ENCODE measurements at regions not wholly inside any gene's neighbourhood (a gene's known extent, or its start where the extent isn't known, plus 50 kb on each side); places are given as distances from the start of the nearest gene placed in this dataset.
"Not testable (repeated sequence)": the region's sequence is repeated elsewhere in the genome, so short reads cannot be mapped to it uniquely, and the experiment has no call there.

DNA sequence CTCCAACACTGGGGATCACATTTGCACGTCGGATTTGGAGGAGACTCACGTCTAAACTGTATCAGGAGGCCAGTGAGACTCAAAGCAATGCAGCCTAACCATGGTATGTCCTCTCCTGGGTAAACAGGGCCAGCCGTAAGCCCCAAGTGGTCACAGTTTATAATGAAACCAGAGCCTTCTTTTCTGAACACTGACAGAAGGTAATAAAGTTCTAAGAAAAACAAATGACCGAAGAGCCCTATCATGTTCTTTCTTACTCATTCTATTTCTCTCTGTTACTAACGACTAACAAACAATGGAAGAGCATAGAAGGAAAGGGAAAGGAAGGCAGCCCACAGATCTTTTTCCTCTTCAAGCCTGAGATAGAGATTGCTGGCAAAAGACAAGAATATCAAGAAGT lies 796.8 kb upstream of the SOX11 start:
- DNase-seq (ENCODE audit: insufficient read length, low spot score) (no peak), FAIRE-seq (no peak)

DNA sequence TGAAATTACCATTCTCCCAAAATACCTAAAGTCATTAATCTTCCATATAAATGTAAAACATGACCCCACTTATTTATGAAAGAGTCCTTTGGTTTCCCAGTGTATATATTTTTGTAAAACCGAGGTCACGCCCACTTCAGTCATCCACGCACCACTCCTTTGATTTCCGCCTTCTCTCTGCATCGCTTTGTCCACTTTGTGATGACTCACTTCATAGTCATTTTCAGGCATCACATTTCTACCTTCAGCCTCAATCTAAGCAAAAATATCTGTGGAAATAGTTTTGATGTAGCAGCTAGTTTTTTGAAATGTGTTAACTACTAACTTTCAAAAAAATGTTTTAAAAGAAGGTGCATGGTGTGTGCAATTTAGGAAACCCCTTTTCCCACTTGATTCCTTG lies 793.5 kb upstream of the SOX11 start:
- FAIRE-seq (no peak), DNase-seq (ENCODE audit: insufficient read length, low spot score) (no peak)

DNA sequence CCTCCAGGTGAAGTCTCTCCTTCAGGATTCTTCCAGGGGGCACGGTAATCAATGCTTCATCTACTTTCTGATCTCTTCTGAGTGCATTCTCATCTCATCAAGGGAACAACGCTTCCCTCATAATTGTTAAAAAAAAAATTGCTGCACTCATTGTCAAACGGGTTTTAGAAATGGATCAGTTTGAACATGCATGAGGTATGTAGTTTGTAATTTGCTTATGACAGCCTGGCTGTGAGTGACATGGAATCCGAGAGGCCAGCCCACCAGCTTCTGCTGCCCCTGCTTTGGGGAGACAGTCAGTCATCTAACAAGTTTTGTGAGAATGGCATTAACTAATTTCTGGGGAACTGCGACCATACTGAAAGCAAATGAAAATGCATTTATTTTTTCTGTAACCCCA lies 791.9 kb upstream of the SOX11 start:
- FAIRE-seq (no peak), DNase-seq (ENCODE audit: insufficient read length, low spot score) (no peak)

DNA sequence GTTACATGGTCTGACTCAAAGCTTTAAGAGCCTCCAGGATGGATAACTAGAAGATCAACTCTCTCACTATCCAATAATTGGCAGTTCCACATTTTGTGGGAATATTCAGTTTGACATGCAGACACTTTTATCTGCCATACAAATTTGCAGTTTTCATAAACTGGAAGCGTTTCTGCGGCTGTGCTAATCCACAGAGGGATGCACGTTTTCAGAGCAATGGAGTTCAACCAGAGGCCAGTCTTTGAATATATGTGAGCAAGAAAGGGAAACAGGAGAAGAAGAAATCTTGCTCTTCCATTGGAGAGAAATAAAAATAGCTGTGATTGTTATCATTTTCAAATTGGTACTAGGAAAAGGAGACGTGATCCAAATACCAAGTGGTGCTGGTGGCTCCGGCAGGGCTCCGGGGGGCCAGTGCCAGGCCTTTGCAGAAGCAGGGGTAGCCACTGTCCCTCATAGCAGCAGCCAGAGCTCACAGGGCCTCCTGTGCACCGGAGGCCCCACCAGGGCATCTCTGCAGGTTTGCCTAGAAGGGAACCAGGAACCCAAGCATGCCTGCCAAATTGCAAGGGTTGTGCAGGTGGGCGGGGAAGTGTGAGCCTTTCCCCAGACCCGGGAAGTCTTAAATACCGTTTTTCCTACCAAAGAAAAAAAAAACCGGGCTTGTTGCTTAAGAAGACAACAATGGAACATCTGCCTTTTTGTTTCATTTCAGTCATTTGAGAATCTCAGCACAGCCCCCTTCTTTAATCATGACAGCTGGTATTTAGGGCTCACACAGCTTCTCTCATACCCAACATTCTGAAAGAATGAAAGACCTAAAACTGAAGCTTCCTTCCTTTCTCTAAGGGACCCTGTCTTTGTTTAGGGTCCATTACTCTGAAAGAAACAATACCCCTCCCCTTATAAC lies 791.1 kb upstream of the SOX11 start:
- FAIRE-seq (no peak), DNase-seq (ENCODE audit: insufficient read length, low spot score) (no peak)

- FAIRE-seq = no peak
- DNase-seq (ENCODE audit: insufficient read length, low spot score) = no peak
These were observed 788.4 kb upstream of the SOX11 start for GRCh38 chr2:4903656-4904348.

GRCh38 chr2:4908461-4908860 lies 783.7 kb upstream of the SOX11 start:
- no peak for DNase-seq (ENCODE audit: insufficient read length, low spot score)
- FAIRE-seq = no peak

GRCh38 chr2:4909346-4910009 lies 782.7 kb upstream of the SOX11 start:
- FAIRE-seq (no peak), DNase-seq (ENCODE audit: insufficient read length, low spot score) (no peak)

- DNase-seq (ENCODE audit: insufficient read length, low spot score) (no peak), FAIRE-seq (no peak)
These were observed 778.1 kb upstream of the SOX11 start for GRCh38 chr2:4914036-4914435.

DNA sequence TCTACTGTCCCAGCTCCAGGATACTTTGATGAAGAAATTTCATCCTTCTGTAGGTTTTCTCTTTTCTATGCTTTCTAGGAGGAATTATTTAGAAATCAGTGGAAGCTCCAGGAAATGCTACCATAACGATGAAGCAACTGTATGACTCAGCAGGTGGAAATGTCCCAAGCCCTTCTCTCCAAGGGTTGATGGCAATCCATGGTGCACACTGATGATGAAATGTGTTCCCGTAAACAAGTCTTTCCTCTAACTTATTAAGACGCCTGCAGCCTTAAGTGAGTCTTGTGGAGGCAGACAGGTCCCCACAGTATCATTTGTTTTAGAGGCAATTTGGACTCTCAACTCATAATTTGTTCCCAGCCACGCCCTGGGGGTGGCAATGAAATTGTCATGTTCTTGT lies 777.6 kb upstream of the SOX11 start:
- FAIRE-seq = no peak

GRCh38 chr2:4915357-4915756 lies 776.8 kb upstream of the SOX11 start:
- DNase-seq (ENCODE audit: insufficient read length, low spot score) = no peak
- no peak for FAIRE-seq

More for the DNA sequence above, 777.6 kb upstream of the SOX11 start:
- no peak for DNase-seq (ENCODE audit: insufficient read length, low spot score)

DNA sequence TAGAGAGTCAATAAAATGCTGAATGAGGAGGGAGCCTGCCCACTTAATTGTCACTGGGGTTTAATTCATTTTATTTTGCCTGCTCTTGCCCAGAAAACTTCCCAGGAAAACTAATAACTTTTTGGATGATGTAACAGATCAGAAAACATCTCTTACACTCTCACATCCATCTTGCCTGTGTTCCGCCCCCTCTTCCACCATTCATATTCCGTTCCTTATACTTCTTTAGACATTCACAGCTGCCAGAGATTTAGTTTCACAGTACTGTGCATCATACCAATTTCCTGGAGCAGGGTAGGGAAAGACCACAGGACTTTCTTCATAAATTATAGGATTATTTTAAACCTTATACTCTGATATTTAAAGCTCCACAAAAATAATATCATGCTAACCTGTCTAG lies 776.1 kb upstream of the SOX11 start:
- no peak for DNase-seq (ENCODE audit: insufficient read length, low spot score)
- no peak for FAIRE-seq

- no peak for DNase-seq (ENCODE audit: insufficient read length, low spot score)
- FAIRE-seq = no peak
These were observed 761.5 kb upstream of the SOX11 start for GRCh38 chr2:4930704-4931103.

- DNase-seq (ENCODE audit: insufficient read length, low spot score) = no peak
These were observed 760.3 kb upstream of the SOX11 start for GRCh38 chr2:4931721-4932365.

GRCh38 chr2:4935291-4935690 lies 756.9 kb upstream of the SOX11 start:
- FAIRE-seq; DNase-seq (ENCODE audit: insufficient read length, low spot score): not testable (repeated sequence)

More at GRCh38 chr2:4931721-4932365, 760.3 kb upstream of the SOX11 start:
- no peak for FAIRE-seq

DNA sequence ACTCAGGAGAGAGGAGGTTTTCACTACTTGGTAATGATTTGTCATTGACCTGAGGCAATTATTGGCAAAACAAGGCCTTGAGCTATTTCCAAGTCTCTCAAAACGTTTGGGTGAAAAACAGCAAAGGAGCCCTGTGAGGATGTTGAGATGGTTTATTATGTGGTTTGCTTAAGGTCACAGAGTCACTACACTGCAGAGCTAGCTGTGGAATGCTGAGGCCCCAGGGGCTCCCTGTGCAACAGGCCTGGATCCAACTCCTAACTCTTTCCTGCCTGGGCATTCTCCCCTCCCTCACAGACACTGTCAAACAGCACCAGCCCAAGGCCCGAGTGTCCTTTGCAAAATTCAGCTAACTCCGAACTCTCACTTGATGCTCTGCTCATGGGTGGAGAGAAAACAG lies 754.6 kb upstream of the SOX11 start:
- DNase-seq (ENCODE audit: insufficient read length, low spot score) (no peak), FAIRE-seq (no peak)

DNA sequence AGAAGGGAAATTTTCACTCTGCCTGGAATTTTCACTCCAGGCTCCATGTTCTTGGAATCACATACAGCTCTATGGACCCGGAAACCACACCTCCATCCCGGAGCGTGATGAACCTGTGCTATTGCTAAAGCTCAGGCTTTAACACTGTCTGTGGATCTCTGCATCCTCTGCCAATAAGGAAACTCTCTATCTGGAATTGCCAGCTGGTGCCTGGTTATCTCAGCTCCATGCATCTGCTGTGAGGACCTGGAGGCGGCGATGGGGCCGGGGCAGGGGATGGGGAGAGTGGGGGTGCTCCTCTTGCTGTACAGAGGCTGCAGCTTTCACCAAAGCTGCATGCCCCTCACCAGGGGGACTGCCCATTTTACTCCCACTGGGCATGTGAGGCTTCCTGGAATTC lies 754.0 kb upstream of the SOX11 start:
- FAIRE-seq (no peak), DNase-seq (ENCODE audit: insufficient read length, low spot score) (no peak)

DNA sequence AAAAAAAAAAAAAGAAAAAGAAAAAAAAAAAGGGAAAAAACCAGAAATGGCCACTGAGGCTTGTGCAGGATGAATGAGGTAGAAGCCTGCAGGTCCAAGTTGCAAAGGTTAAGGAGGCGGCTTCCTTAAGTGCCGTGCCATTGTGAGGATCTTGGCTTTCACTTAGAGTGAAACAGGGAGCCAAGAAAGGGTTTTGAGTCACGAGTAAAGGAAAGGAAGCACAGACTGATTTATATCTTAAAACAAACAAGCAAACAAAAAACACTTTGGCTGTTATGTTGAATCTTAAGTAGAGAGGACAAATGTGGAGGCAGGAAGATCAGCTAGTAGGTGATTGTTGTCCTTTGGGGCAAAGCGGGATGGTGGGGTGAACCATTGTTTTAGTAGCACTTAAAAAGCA lies 749.7 kb upstream of the SOX11 start:
- DNase-seq (ENCODE audit: insufficient read length, low spot score) = no peak
- no peak for FAIRE-seq

- FAIRE-seq (no peak), DNase-seq (ENCODE audit: insufficient read length, low spot score) (no peak)
These were observed 744.3 kb upstream of the SOX11 start for GRCh38 chr2:4947911-4948310.

DNA sequence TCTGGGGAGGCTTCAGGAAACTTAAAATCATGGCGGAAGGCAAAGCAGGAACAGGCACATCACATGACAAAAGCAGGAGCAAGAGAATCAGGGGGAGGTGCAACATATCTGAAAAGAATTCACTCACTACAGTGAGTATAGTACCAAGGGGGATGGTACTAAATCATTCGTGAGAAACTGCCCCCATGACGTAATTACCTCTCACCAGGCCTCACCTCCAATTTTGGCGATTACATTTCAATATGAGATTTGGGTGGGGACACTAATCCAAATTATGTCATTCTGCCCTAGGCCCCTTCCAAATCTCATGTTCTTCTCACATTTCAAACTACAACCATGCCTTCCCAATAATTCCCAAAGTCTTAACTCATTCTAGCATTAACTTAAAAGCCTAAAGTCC lies 740.8 kb upstream of the SOX11 start:
- FAIRE-seq (no peak), DNase-seq (ENCODE audit: insufficient read length, low spot score) (no peak)

- no peak for DNase-seq (ENCODE audit: insufficient read length, low spot score)
- no peak for FAIRE-seq
These were observed 733.0 kb upstream of the SOX11 start for GRCh38 chr2:4959219-4959618.

- FAIRE-seq (no peak), DNase-seq (ENCODE audit: insufficient read length, low spot score) (no peak)
These were observed 729.8 kb upstream of the SOX11 start for GRCh38 chr2:4962419-4962818.
